Esophagus squamous epithelium (tissue), 5 donors: ENCODE measurements at regions not wholly inside any gene's neighbourhood (a gene's known extent, or its start where the extent isn't known, plus 50 kb on each side); places are given as distances from the start of the nearest gene placed in this dataset.
"Not testable (repeated sequence)": the region's sequence is repeated elsewhere in the genome, so short reads cannot be mapped to it uniquely, and the experiment has no call there.

Experiments used
- DNase-seq: peaks from one replicate; lab custom pipeline; 2025; lab: John Stamatoyannopoulos, UW
- H3K27ac ChIP-seq, 4 donors: fragments of 200-600 bp; sonication (generic); one replicate each; pipeline ENCODE4 v1.5.1; 2016 to 2019; ENCODE audit warnings: mild to moderate bottlenecking in 1 of 4
- H3K27me3 ChIP-seq, 4 donors: fragments of 200-600 bp; sonication (generic); 1 replicate in 3 of 4; 2 replicates in 1 of 4; pipeline versions ENCODE4 v1.5.1 to v1.6.0; 2017 to 2021; ENCODE audit warnings: antibody characterized with exemption in 1 of 4
- H3K36me3 ChIP-seq, 3 donors: fragments of 200-600 bp; sonication (generic); one replicate each; pipeline ENCODE4 v1.5.1; 2016 to 2019
- H3K4me1 ChIP-seq, 3 donors: fragments of 200-600 bp; sonication (generic); one replicate each; pipeline ENCODE4 v1.5.1; 2017 to 2019
- H3K4me3 ChIP-seq, 4 donors: fragments of 200-600 bp; sonication (generic); 1 replicate in 3 of 4; 2 replicates in 1 of 4; pipeline ENCODE4 v1.5.1; 2016 to 2019; ENCODE audit warnings: mild to moderate bottlenecking in 2 of 4, moderate library complexity in 1 of 4
- H3K9me3 ChIP-seq, 3 donors: fragments of 200-600 bp; sonication (generic); one replicate each; pipeline ENCODE4 v1.5.1; 2016 to 2019
- CTCF ChIP-seq, 6 experiments: fragments of 450-650 bp in 4 of 6; fragments of 200-600 bp in 2 of 6; sonication (generic) in 2 of 6; IDR thresholded peaks; one replicate each; pipeline ENCODE4 v1.5.1; 2016 to 2019; ENCODE audit warnings: antibody characterized with exemption in 6 of 6, mild to moderate bottlenecking in 4 of 6, moderate library complexity in 4 of 6
- POLR2A ChIP-seq, 4 donors: fragments of 450-650 bp; IDR thresholded peaks; one replicate each; pipeline ENCODE4 v1.6.1; 2017; ENCODE audit warnings: antibody characterized with exemption in 4 of 4, mild to moderate bottlenecking in 4 of 4, moderate library complexity in 3 of 4
- WGBS, 2 donors: methylation state at CpG; one replicate each; pipeline ENCODE4 v1.1.5; 2018; 5-methylcytosine and 5-hydroxymethylcytosine counted together
- intact Hi-C: fragments of 100-400 bp; cut with DNase I; formaldehyde crosslinking; loops from one replicate; pipeline ENCODE4 v1.15.0; 2022
- donor health status: DM: yes; HTN: yes; CAD: no.

GRCh38 chr2:130266836-130267235 is 68.6 kb upstream of the TUBA3E start:
- H3K4me3 ChIP-seq, intact Hi-C loops, H3K4me1 ChIP-seq, DNase-seq, H3K9me3 ChIP-seq, H3K36me3 ChIP-seq, H3K27ac ChIP-seq: not testable (repeated sequence)
- WGBS, 2 donors, result 77 to 87% methylated on average over 4 to 5 of the region's 7 CpGs
- peaks cover 0 to 18% (median 0%) of the 10 kb centered on the region in 4 donors for H3K27me3 ChIP-seq

- H3K4me3 ChIP-seq, H3K36me3 ChIP-seq, H3K27ac ChIP-seq, intact Hi-C loops, DNase-seq, H3K4me1 ChIP-seq, H3K9me3 ChIP-seq: not testable (repeated sequence)
- H3K27me3 ChIP-seq, result peaks cover 0 to 29% (median 0%) of the 10 kb centered on the region in 4 donors
- WGBS, 2 donors, result no CpG with 5 or more reads among the region's 12 CpGs
Observed at GRCh38 chr2:130265570-130266247, 67.5 kb upstream of the TUBA3E start.

- H3K9me3 ChIP-seq, intact Hi-C loops, H3K4me3 ChIP-seq, H3K27ac ChIP-seq, DNase-seq, H3K36me3 ChIP-seq, H3K4me1 ChIP-seq: not testable (repeated sequence)
- peaks cover 0 to 37% (median 0%) of the 10 kb centered on the region in 4 donors for H3K27me3 ChIP-seq
- 83% methylated on average over 2 of the region's 9 CpGs; no CpG with 5 or more reads in 1 of the 2 donors for WGBS, 2 donors
Observed at GRCh38 chr2:130264901-130265320, 66.7 kb upstream of the TUBA3E start.

DNA sequence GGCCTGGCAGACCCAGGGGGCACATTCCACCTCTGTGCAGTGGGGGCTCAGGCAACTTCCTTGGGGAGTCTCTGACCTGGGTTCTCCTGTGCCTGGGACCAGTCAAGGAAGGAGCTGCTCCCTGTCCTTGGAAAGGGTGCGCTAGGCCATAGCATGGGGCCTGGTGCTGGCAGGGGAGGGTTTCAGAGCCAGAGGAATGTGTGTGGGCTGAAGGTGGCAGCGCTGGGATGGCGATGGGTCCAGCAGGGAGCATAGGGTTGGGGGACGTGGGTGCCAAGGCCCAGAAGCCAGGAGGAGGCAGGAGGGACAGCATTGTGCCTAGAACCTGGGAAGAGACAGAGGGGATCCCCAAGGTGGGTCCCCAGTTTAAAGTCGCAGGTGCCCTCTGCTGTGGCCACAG is 66.3 kb upstream of the TUBA3E start:
- H3K36me3 ChIP-seq, result no peaks in the 10 kb centered on the region
- peaks cover 0 to 41% (median 0%) of the 10 kb centered on the region in 4 donors for H3K27me3 ChIP-seq
- no peak for TF ChIP-seq CTCF (IDR thresholded peaks at IDR 0.05)
- TF ChIP-seq POLR2A (IDR thresholded peaks at IDR 0.05), result no peak
- H3K4me3 ChIP-seq, result no peak overlapping the region
- H3K4me1 ChIP-seq, result no peaks in the 10 kb centered on the region
- 80 to 100% methylated on average over 1 of the region's 5 CpGs for WGBS, 2 donors
- intact Hi-C loops, result no loop called here
- no peak overlapping the region for H3K27ac ChIP-seq
- H3K9me3 ChIP-seq, result no peaks in the 10 kb centered on the region
- DNase-seq, result no peak

GRCh38 chr2:130264046-130264445 is 65.8 kb upstream of the TUBA3E start:
- Histone ChIP-seq H3K4me1 (no peaks in the 10 kb centered on the region), H3K9me3 (no peaks in the 10 kb centered on the region), H3K4me3 (no peak overlapping the region), H3K27ac (no peak overlapping the region), H3K27me3 (peaks cover 0 to 46% (median 0%) of the 10 kb centered on the region in 4 donors), H3K36me3 (no peaks in the 10 kb centered on the region)
- no peak for DNase-seq
- intact Hi-C loops, result no loop called here
- 87% methylated on average over 4 of the region's 7 CpGs; no CpG with 5 or more reads in 1 of the 2 donors for WGBS, 2 donors
- TF ChIP-seq CTCF (IDR thresholded peaks at IDR 0.05), result no peak
- no peak for TF ChIP-seq POLR2A (IDR thresholded peaks at IDR 0.05)

GRCh38 chr2:130263606-130264005 is 65.4 kb upstream of the TUBA3E start:
- no peak for DNase-seq
- no peak overlapping the region for H3K4me3 ChIP-seq
- H3K36me3 ChIP-seq, result no peaks in the 10 kb centered on the region
- WGBS, 2 donors, result 66 to 100% methylated on average over 2 to 6 of the region's 7 CpGs
- H3K27ac ChIP-seq, result no peak overlapping the region
- no peaks in the 10 kb centered on the region for H3K4me1 ChIP-seq
- H3K27me3 ChIP-seq, result peaks cover 0 to 50% (median 0%) of the 10 kb centered on the region in 4 donors
- no peaks in the 10 kb centered on the region for H3K9me3 ChIP-seq
- TF ChIP-seq CTCF (IDR thresholded peaks at IDR 0.05) (no peak), POLR2A (IDR thresholded peaks at IDR 0.05) (no peak)
- intact Hi-C loops, result no loop called here
